Natural killer cell (primary cell): ENCODE measurements at regions not wholly inside any gene's neighbourhood (a gene's known extent, or its start where the extent isn't known, plus 50 kb on each side); places are given as distances from the start of the nearest gene placed in this dataset.

Source experiments
- ATAC-seq, 3 donors: fragments of 150-1000 bp in 2 of 3; fragments of 200-7000 bp in 1 of 3; cut with Tn5 transposase; 1 replicate in 1 of 3; 2 replicates in 2 of 3; pipeline ENCODE4 v1.10.0; 2021; ENCODE audit warnings: mild to moderate bottlenecking in 2 of 3, moderate library complexity in 2 of 3
- DNase-seq, 2 donors: peaks; one replicate each; pipeline versions ENCODE4 v3.0.0 to v3.0.0-alpha.2; 2013 to 2021; ENCODE audit warnings: mixed read lengths in 1 of 2
- H3K27ac ChIP-seq: one replicate; pipeline ENCODE4 v1.5.1; 2013; ENCODE audit warnings: mild to moderate bottlenecking, low read length
- H3K27me3 ChIP-seq: one replicate; pipeline ENCODE4 v1.6.1; 2013; ENCODE audit warnings: low read length; ENCODE audit not compliant: control insufficient read depth, insufficient read depth
- H3K36me3 ChIP-seq: one replicate; pipeline ENCODE4 v1.6.1; 2013; ENCODE audit warnings: low read length; ENCODE audit not compliant: control insufficient read depth, insufficient read depth
- H3K4me1 ChIP-seq: one replicate; pipeline ENCODE4 v1.6.1; 2013; ENCODE audit warnings: low read length; ENCODE audit not compliant: control insufficient read depth, insufficient read depth
- H3K4me3 ChIP-seq: one replicate; pipeline ENCODE4 v1.5.1; 2013; ENCODE audit warnings: low read length
- H3K9me3 ChIP-seq: one replicate; pipeline ENCODE4 v1.6.1; 2013; ENCODE audit warnings: low read length; ENCODE audit not compliant: control insufficient read depth, insufficient read depth
- H3K27ac Mint-ChIP-seq, 2 donors: one replicate each; pipeline ENCODE4 v1.8.0; 2022; ENCODE audit warnings: mild to moderate bottlenecking in 2 of 2, mixed read lengths in 2 of 2, moderate library complexity in 1 of 2
- H3K27me3 Mint-ChIP-seq, 2 donors: one replicate each; pipeline ENCODE4 v1.8.0; 2022; ENCODE audit warnings: low read depth in 2 of 2, mixed read lengths in 2 of 2
- H3K36me3 Mint-ChIP-seq: one replicate; pipeline ENCODE4 v1.8.0; 2022; ENCODE audit warnings: mixed read lengths
- H3K4me1 Mint-ChIP-seq, 2 donors: one replicate each; pipeline ENCODE4 v1.8.0; 2022; ENCODE audit warnings: mixed read lengths in 2 of 2
- H3K4me3 Mint-ChIP-seq: one replicate; pipeline ENCODE4 v1.8.0; 2022; ENCODE audit warnings: mild to moderate bottlenecking, moderate library complexity, mixed read lengths
- H3K9me3 Mint-ChIP-seq, 2 donors: one replicate each; pipeline ENCODE4 v1.8.0; 2022; ENCODE audit warnings: mixed read lengths in 2 of 2
- WGBS: methylation state at CpG from one replicate; pipeline ENCODE4 v1.1.7; 2013; ENCODE audit warnings: missing lambda C conversion rate; ENCODE audit not compliant: insufficient coverage; 5-methylcytosine and 5-hydroxymethylcytosine counted together
- intact Hi-C: fragments of 100-400 bp; cut with micrococcal nuclease; formaldehyde crosslinking; loops from one replicate; pipeline ENCODE4 v1.14.2; 2022
- TF ChIP-seq, protein P1 (sequence below): fragments of 200-600 bp; IDR thresholded peaks from one replicate; pipeline ENCODE4 v1.8.0; 2022; ENCODE audit warnings: antibody characterized with exemption

DNA sequence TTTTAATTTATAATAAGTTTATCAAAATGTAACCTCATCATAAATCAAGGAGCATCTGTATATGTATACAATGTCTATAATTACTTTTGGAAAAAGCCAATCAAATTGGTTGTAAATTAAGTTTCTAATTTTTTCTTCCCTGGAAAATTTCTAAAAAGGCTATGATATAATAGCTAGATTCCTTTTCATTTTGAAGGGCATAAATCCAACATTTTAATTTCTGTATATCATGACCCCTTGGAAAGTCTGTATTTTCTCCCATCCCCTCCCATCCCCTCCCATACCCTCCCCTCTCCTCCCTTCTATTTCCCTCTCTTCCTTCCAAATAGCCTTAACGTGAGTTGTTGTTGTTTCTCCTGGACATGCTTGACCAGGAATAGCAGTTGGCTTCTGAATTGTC, 247.1 kb upstream of the FSTL5 start:
- peaks cover 17 to 19% of the 10 kb centered on the region in 2 donors for H3K9me3 Mint-ChIP-seq
- TF ChIP-seq, protein P1, sequence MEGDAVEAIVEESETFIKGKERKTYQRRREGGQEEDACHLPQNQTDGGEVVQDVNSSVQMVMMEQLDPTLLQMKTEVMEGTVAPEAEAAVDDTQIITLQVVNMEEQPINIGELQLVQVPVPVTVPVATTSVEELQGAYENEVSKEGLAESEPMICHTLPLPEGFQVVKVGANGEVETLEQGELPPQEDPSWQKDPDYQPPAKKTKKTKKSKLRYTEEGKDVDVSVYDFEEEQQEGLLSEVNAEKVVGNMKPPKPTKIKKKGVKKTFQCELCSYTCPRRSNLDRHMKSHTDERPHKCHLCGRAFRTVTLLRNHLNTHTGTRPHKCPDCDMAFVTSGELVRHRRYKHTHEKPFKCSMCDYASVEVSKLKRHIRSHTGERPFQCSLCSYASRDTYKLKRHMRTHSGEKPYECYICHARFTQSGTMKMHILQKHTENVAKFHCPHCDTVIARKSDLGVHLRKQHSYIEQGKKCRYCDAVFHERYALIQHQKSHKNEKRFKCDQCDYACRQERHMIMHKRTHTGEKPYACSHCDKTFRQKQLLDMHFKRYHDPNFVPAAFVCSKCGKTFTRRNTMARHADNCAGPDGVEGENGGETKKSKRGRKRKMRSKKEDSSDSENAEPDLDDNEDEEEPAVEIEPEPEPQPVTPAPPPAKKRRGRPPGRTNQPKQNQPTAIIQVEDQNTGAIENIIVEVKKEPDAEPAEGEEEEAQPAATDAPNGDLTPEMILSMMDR = no peak
- H3K27me3 Mint-ChIP-seq = no peaks in the 10 kb centered on the region
- Histone ChIP-seq H3K27me3 (no peaks in the 10 kb centered on the region), H3K9me3 (peaks cover 4% of the 10 kb centered on the region), H3K4me3 (no peak overlapping the region), H3K4me1 (no peaks in the 10 kb centered on the region), H3K36me3 (no peaks in the 10 kb centered on the region), H3K27ac (no peak overlapping the region)
- no peak overlapping the region for H3K27ac Mint-ChIP-seq
- DNase-seq = no peak
- 56% methylated on average over 1 of the region's 1 CpG for WGBS
- no peak for ATAC-seq
- H3K4me1 Mint-ChIP-seq = no peaks in the 10 kb centered on the region
- intact Hi-C loops = no loop called here
- no peak overlapping the region for H3K4me3 Mint-ChIP-seq
- H3K36me3 Mint-ChIP-seq = peaks cover 8% of the 10 kb centered on the region

DNA sequence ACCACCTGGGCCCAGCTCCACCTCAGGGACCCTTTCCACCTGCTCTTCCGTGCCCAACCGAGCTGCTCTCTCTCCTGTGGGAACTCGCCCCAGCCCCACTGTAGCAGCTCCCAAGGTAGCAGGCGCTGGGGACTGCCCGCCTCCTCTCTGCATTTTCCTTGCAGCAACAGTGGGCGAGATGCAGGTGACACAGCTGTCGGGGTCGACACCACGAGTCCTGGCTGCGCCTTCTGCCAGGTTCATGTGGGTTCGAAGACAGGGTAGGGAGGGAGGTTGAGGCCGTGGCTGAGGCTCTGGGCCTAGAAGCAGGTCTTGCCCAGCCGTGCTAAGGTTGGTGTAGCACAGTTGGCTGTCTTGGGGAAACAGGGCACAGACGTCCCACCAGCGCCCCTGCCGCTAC, 245.2 kb upstream of the FSTL5 start:
- Mint-ChIP-seq H3K4me3 (no peak overlapping the region), H3K27me3 (no peaks in the 10 kb centered on the region), H3K27ac (no peak overlapping the region), H3K36me3 (peaks cover 8% of the 10 kb centered on the region), H3K9me3 (peaks cover 19 to 20% of the 10 kb centered on the region in 2 donors), H3K4me1 (no peaks in the 10 kb centered on the region)
- Histone ChIP-seq H3K9me3 (peaks cover 4% of the 10 kb centered on the region), H3K4me3 (no peak overlapping the region), H3K27me3 (no peaks in the 10 kb centered on the region), H3K4me1 (no peaks in the 10 kb centered on the region), H3K27ac (no peak overlapping the region), H3K36me3 (no peaks in the 10 kb centered on the region)
- intact Hi-C loops = no loop called here
- WGBS = 94% methylated on average over 16 of the region's 16 CpGs
- TF ChIP-seq, protein P1 = no peak
- DNase-seq (no peak), ATAC-seq (no peak)

DNA sequence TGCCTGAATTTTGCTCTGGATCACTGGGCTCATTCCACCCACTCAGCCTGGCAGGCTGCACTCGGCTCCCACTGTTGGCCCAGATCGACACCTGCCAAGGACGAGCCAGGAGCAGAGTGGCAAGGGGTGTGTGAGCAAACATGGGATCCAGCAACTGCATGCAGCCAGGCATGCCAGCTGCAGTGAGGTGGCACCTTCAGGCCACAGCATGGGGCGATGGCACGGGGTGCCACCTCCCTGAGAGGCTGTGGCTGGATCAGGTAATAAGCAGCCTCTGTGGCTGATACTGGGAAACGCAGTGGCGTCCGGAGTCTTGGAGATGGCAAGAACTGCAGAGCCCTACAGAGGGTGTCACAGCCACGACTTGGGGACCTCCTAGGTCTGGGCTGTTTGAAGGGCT, 244.5 kb upstream of the FSTL5 start:
- ATAC-seq = no peak
- H3K36me3 Mint-ChIP-seq = peaks cover 2% of the 10 kb centered on the region
- Histone ChIP-seq H3K9me3 (peaks cover 7% of the 10 kb centered on the region), H3K27me3 (no peaks in the 10 kb centered on the region), H3K27ac (no peak overlapping the region), H3K36me3 (no peaks in the 10 kb centered on the region), H3K4me1 (no peaks in the 10 kb centered on the region), H3K4me3 (no peak overlapping the region)
- H3K9me3 Mint-ChIP-seq = peaks cover 14 to 16% of the 10 kb centered on the region in 2 donors
- TF ChIP-seq, protein P1 = no peak
- no peak for DNase-seq
- H3K4me1 Mint-ChIP-seq = no peaks in the 10 kb centered on the region
- H3K27ac Mint-ChIP-seq = no peak overlapping the region
- 86% methylated on average over 9 of the region's 9 CpGs for WGBS
- H3K4me3 Mint-ChIP-seq = no peak overlapping the region
- intact Hi-C loops = no loop called here
- H3K27me3 Mint-ChIP-seq = no peaks in the 10 kb centered on the region

DNA sequence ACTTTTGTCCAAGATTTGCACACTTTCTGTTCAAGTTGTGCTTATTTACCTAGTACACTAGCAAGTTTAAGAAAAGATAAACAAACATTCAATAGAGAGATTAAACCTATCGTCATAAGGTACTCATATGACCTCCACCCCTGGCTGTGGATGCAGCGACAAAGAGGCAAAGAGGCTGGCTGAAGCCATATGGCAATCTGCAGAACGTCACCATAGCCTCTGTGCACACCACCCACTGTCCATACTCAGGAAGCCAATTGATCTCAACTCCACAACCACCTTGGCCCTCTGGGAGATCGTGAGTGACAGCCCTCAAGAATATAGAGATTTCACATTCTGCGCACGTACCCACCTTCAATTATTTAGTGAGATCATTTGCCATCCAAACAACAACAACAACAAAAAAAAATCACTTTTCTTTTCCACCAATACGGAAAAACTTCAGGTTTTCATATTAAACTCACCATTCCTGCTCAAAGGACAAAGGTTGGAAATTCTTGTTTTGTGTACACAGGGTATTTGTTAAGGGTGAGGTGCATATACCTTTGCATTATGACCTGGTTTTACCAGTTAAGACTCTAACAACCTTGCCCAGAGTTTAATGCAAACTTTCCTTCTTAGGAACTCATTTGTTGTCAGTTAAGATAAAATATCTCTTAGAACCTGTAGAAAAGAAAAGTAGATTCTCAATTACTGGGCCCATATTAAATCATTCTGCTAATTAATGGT, 243.0 kb upstream of the FSTL5 start:
- H3K27me3 Mint-ChIP-seq = no peaks in the 10 kb centered on the region
- Histone ChIP-seq H3K4me1 (no peaks in the 10 kb centered on the region), H3K27ac (no peak overlapping the region), H3K36me3 (no peaks in the 10 kb centered on the region), H3K4me3 (no peak overlapping the region), H3K27me3 (no peaks in the 10 kb centered on the region), H3K9me3 (peaks cover 7% of the 10 kb centered on the region)
- H3K36me3 Mint-ChIP-seq = no peaks in the 10 kb centered on the region
- H3K4me3 Mint-ChIP-seq = no peak overlapping the region
- DNase-seq (no peak), ATAC-seq (no peak)
- TF ChIP-seq, protein P1 = no peak
- H3K27ac Mint-ChIP-seq = no peak overlapping the region
- H3K9me3 Mint-ChIP-seq = peaks cover 6 to 13% of the 10 kb centered on the region in 2 donors
- intact Hi-C loops = no loop called here
- 78% methylated on average over 7 of the region's 7 CpGs for WGBS
- H3K4me1 Mint-ChIP-seq = no peaks in the 10 kb centered on the region
